PFSK-1 (cell line): ENCODE measurements at regions not wholly inside any gene's neighbourhood (a gene's known extent, or its start where the extent isn't known, plus 50 kb on each side); places are given as distances from the start of the nearest gene placed in this dataset.

Experiments used
- FOXP2 ChIP-seq: optimal IDR thresholded peaks from 2 replicates; pipeline ENCODE3; 2011; ENCODE audit warnings: borderline replicate concordance, control low read depth, inconsistent platforms; ENCODE audit not compliant: insufficient read depth; ENCODE audit errors: extremely low read length, extremely low read depth
- POLR2AphosphoS5 ChIP-seq: IDR thresholded peaks from 2 replicates; pipeline ENCODE4 v1.6.1; 2012; ENCODE audit warnings: low read depth, mild to moderate bottlenecking, control low read depth, low read length, moderate library complexity
- REST ChIP-seq, 2 experiments: IDR thresholded peaks; 2 replicates each; pipeline versions ENCODE4 v1.6.1 to v1.8.0; 2011 to 2012; ENCODE audit warnings: low read depth in 2 of 2, low read length in 2 of 2, control low read depth in 1 of 2, inconsistent platforms in 1 of 2, mild to moderate bottlenecking in 1 of 2, moderate library complexity in 1 of 2; ENCODE audit not compliant: insufficient read depth in 1 of 2
- SIN3A ChIP-seq: IDR thresholded peaks from 2 replicates; pipeline ENCODE4 v1.6.1; 2012; ENCODE audit warnings: mild to moderate bottlenecking, low read length, moderate library complexity, borderline replicate concordance; ENCODE audit not compliant: insufficient read depth
- TAF1 ChIP-seq: IDR thresholded peaks from 2 replicates; pipeline ENCODE4 v1.6.1; 2012; ENCODE audit warnings: low read length, control low read depth, borderline replicate concordance; ENCODE audit not compliant: insufficient read depth

- TF ChIP-seq REST (IDR thresholded peaks at IDR 0.05; ENCODE audit: insufficient read depth in 1 of 2, low read depth in 2 of 2, low read length in 2 of 2) (no peak), TAF1 (no peak)
These were observed 72.9 kb upstream of the TNS3 start for GRCh38 chr7:47654672-47655298.

- TF ChIP-seq REST (IDR thresholded peaks at IDR 0.05; ENCODE audit: insufficient read depth in 1 of 2, low read depth in 2 of 2, low read length in 2 of 2) (no peak), FOXP2 (no peak)
These were observed 71.9 kb upstream of the TNS3 start for GRCh38 chr7:47653550-47654411.

- TF ChIP-seq SIN3A = no peak
These were observed 70.7 kb upstream of the TNS3 start for GRCh38 chr7:47652591-47652990.

- TF ChIP-seq TAF1 (no peak), FOXP2 (no peak)
These were observed 69.7 kb upstream of the TNS3 start for GRCh38 chr7:47651355-47652317.

- TF ChIP-seq SIN3A = no peak
These were observed 68.0 kb upstream of the TNS3 start for GRCh38 chr7:47649919-47650318.

- TF ChIP-seq POLR2AphosphoS5 (no peak), REST (IDR thresholded peaks at IDR 0.05; ENCODE audit: insufficient read depth in 1 of 2, low read depth in 2 of 2, low read length in 2 of 2) (no peak), TAF1 (no peak), FOXP2 (no peak), SIN3A (no peak)
These were observed 66.5 kb upstream of the TNS3 start for GRCh38 chr7:47648275-47648925.
